ENCODE measurements at regions not wholly inside any gene's neighbourhood (a gene's known extent, or its start where the extent isn't known, plus 50 kb on each side); places are given as distances from the start of the nearest gene placed in this dataset.
"Not testable (repeated sequence)": the region's sequence is repeated elsewhere in the genome, so short reads cannot be mapped to it uniquely, and the experiment has no call there.

GRCh38 chr13:80070024-80070703 is 270.8 kb downstream of the SPRY2 start:
- DNase-seq, result peak; percentile 87

GRCh38 chr13:80069374-80069773 is 271.6 kb downstream of the SPRY2 start:
- DNase-seq, result no peak

- DNase-seq, result no peak
Measured at GRCh38 chr13:80065996-80066395, 274.9 kb downstream of the SPRY2 start.

- DNase-seq, result not testable (repeated sequence)
Measured at GRCh38 chr13:80062416-80062815, 278.5 kb downstream of the SPRY2 start.

- no peak for DNase-seq
Measured at GRCh38 chr13:80059789-80060188, 281.1 kb downstream of the SPRY2 start.

GRCh38 chr13:80058626-80059025 is 282.3 kb downstream of the SPRY2 start:
- DNase-seq, result no peak

- DNase-seq, result no peak
Measured at GRCh38 chr13:80055847-80056246, 285.1 kb downstream of the SPRY2 start.

GRCh38 chr13:80054806-80055205 is 286.1 kb downstream of the SPRY2 start:
- no peak for DNase-seq

GRCh38 chr13:80052286-80052685 is 288.6 kb downstream of the SPRY2 start:
- DNase-seq, result no peak

GRCh38 chr13:80050252-80050651 is 290.7 kb downstream of the SPRY2 start:
- no peak for DNase-seq

- peak; percentile 86 for DNase-seq
Measured at GRCh38 chr13:80048802-80049201, 292.1 kb downstream of the SPRY2 start.

GRCh38 chr13:80048030-80048429 is 292.9 kb downstream of the SPRY2 start:
- no peak for DNase-seq

GRCh38 chr13:80047406-80047805 is 293.5 kb downstream of the SPRY2 start:
- no peak for DNase-seq

GRCh38 chr13:80040981-80041317 is 300.0 kb downstream of the SPRY2 start:
- no peak for DNase-seq

- no peak for DNase-seq
Measured at GRCh38 chr13:80040196-80040980, 300.5 kb downstream of the SPRY2 start.

- no peak for DNase-seq
Measured at GRCh38 chr13:80039000-80039399, 301.9 kb downstream of the SPRY2 start.

- DNase-seq, result peak; percentile 5
Measured at GRCh38 chr13:80038371-80038770, 302.6 kb downstream of the SPRY2 start.

- no peak for DNase-seq
Measured at GRCh38 chr13:80037505-80037888, 303.4 kb downstream of the SPRY2 start.

GRCh38 chr13:80036845-80037504 is 304.0 kb downstream of the SPRY2 start:
- DNase-seq, result no peak

- DNase-seq, result no peak
Measured at GRCh38 chr13:80035096-80035495, 305.8 kb downstream of the SPRY2 start.

- DNase-seq, result no peak
Measured at GRCh38 chr13:80033951-80034350, 307.0 kb downstream of the SPRY2 start.

GRCh38 chr13:80033286-80033685 is 307.6 kb downstream of the SPRY2 start:
- no peak for DNase-seq

GRCh38 chr13:80030491-80030890 is 310.4 kb downstream of the SPRY2 start:
- DNase-seq, result peak; percentile 37

- DNase-seq, result peak; percentile 87
Measured at GRCh38 chr13:80029170-80029569, 311.8 kb downstream of the SPRY2 start.
